ENCODE measurements at regions not wholly inside any gene's neighbourhood (a gene's known extent, or its start where the extent isn't known, plus 50 kb on each side); places are given as distances from the start of the nearest gene placed in this dataset.

DNA sequence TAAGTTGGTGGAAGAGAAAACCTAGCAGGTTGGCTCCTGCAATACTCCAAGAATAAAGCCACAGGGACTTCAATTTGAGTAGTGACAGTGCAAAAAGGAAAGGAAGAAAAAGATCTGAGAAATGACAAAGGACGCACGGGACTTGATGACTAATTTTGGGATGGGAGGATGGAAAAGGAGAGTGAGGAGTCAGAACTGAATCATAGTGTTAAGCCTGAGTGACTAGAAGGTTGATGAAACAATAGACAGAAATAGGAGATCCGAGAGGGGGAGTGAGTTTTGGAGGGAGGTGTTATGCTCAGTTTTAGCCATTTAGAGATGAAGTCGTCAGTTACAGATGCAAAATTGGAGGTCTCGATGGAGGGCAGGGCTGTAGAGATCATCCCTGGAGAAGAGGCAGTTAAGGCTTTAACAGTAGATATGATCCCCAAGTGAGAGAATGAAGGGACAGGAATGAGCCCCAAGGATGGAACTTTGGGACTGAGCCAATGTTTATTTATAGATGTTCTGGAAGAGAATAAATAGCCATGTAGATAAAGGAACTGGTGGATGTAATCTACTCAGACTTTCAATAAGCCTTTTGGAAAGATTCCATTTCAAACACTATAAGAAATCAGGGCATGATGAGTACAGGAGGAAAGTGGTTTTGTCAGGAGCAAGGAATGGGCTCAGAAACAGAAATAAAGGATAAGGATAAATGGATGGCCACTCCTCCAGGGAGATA, 108.9 kb upstream of the NCAM1 start:
- DNase-seq (ENCODE audit: low read depth): no peak

DNA sequence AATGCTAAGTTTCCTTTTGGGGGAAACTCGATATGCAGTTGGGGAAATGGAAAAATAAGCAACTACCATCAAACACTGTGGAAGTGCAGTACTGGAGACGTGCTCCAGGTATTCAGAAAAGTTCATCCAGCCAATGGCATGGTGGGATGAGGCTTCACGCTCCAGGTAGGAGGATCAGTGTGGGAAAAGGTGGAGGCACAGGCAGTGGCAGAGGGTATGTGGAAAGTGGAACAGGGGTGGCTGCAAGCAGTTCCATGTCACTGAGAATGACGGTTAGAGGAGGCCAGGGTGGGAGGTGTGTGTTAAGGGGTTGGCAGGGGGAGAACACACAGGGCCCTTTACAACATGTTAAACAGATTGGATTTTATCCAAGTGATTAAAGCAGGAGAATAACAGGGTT, 105.1 kb upstream of the NCAM1 start:
- no peak for DNase-seq (ENCODE audit: low read depth)

DNA sequence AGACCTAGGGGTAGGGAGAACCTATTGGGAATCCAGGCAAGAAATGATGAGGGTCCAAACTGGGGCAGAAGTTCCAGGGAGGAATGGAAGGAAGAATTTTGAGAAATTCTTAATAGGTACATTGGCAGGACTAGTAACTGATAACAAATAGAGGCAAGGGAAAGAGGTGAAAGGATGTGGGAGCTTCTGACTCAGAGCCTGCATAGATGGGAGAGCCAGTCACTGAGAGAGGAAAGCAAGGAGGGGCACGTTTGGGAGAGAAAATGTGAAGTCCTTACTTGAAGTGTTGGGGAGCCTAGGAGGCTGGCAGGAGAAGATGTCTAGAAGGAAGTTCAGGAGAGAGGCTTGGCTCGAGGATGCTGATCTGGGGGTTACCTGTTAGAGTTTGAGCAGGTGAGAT, 104.6 kb upstream of the NCAM1 start:
- DNase-seq (ENCODE audit: low read depth): no peak

DNA sequence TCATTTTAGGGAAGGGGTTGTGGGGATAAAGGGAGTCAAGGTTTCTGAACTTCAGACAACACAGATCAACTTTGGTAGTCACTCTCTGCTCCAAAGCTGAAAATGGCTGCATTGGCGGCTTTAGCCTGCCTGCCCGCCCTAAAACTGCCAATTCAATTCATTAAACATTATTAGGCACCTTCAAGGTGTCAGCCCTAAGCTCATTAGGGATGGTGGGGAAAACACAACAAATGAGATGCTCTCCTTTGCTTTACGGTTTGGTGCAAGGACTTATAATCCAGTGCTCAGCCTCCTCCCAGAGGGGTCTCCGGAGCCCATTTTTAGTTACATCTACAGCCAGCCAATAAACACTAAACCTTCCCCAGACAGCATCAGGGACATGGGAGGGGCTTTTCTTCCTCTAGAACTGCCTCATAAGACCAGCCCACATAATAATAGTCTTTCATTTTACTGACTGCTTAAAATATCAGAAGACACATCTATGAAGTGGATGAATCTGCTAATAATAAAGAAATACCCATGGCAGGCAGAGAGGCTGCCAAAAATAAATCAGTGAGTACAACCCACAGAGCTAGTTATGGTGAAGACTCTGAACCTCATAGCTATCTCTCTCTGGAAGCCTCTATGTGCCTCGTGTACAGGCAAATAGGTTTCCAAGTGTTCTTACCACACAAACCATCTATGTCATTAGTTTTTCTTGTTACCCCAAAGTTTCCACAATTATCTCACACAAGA, 102.8 kb upstream of the NCAM1 start:
- DNase-seq (ENCODE audit: low read depth): no peak

DNA sequence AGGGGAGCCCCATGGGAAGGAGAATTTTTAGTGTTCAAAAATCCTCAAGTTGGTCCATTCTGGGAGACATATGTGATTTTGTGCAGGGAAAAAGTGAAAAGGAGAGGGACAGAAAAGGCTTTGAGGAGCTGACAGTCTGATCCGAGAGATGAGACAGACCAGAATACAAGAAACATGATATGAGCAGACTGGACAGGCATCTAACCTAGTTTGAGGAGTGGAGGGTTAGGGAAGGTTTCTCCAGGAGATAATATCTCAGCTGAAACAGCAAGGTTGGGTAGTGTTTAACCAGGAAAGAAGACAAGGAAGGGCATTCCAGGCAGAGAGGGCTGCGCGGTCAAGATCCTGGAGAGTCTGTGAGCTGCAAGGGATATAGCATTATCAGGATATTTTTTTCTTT, 101.4 kb upstream of the NCAM1 start:
- no peak for DNase-seq (ENCODE audit: low read depth)

DNA sequence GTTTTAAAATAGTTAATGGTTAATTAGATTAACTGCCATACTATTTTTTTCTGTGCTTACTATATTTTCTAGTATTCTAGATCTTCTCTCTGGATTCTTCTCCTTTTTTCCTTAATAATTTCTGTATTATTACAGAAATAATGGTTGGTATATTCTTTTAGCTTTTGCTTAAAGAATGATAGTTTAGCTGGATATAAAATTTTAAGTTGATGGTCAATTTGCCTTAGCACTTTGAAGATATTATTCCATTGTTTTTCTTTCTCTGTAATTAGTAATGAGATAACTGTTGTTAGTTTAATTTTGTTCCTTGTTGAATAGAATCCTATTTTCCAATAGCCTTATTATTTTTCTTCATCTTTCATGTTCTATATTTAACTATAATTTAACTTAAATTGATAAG, 99.9 kb upstream of the NCAM1 start:
- no peak for DNase-seq (ENCODE audit: low read depth)

DNA sequence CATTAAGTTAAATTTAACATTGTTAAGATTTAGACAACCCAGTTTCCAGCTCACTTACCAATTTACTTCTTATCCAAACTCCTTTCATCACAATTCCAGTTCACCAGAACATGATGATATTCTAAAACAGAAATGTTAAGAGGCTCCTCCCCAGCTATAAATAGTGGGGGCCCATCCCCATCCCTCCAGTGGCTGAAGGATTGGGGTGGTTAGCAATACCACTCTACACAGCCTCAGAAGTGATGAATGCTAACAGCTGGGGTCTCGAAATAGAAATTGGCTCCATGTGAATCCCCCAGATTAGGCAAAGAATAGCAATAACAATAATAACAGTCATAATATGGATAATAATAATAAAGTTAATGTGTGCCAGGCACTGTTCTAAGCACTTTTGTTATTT, 97.9 kb upstream of the NCAM1 start:
- no peak for DNase-seq (ENCODE audit: low read depth)

DNA sequence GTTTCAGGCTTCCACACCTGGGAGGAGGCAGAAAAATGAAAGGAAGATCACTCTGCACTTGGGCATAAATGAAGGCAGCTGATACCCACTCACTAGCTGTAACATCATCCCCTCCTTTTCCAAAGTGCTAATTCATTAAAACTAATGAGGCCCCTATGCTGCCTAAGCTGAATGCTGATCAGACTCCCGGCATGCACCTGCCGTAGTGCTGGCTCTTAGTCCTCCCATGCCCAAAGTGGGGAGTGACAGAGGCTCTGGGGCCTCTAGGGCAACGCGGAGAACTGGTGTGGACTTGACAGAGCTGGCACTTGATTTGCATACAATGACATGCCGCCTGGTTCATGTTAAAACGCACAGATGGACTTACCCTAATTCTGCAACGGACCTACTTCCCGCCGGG, 96.5 kb upstream of the NCAM1 start:
- DNase-seq (ENCODE audit: low read depth): no peak

DNA sequence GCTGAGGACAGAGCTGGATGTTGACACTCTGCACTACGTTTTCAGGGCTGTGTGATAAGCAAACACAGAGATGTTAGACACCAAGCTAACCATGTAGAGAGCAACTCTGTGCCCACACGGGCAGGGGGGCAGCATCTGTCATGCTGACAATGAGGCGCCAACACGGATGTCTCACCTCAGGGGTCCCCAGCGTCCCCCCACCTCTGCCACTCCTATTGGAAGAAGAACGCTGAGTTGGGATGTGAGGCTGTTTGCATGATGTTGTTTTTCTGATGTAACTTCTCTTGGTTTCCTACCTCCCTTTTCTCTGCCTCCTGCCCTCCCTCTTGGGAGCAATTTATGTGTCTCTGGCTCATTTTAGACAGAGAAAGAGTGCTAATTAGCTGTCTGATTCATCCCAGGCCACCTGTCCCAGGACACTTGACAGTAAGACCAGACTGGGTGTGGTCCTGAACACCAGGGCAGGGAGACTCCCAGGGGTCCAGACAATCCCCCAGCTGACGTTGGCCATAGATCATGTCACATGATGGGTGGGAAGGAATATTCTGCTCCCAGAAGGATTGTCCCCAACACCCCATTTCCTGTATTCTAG, 89.2 kb upstream of the NCAM1 start:
- DNase-seq (ENCODE audit: low read depth): no peak

DNA sequence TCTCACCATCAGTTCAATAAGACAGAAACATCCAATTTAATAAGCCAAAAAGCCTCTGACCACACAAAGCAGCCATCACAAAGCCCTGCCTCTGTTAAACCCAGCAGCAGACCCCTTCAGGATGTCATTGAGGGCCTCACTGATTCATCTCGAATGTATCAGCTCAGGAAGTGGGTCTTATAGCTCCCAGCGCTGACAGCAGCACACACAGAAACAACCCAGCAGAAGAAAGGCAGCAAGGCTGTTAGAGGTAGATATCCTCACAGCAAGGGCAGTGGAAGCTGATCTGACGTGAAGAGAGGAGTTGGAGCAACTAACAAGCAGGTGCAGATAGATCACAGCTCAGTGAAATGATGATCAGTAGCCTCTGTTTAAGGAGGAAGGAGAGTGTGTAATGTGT, 86.2 kb upstream of the NCAM1 start:
- DNase-seq (ENCODE audit: low read depth): no peak

DNA sequence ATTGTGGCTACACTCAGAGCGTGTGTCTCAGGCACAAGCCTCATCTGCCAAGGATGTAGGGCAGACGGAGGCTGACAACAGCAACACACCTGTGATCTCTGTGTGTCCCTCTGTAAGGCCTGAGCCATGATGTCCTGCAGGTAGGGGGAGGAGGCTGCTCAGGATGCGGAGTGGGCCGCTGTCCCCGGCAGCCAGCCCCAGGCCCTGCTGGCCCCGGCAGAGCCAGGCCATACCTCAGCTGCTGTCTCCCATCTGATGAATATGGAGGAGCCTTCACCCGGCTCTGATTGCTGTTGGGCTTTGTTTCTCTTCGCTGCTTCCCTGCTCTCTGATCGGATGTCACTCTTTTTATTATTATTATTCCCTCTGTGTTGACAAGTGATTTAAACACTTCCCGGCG, 83.6 kb upstream of the NCAM1 start:
- DNase-seq (ENCODE audit: low read depth): no peak

DNA sequence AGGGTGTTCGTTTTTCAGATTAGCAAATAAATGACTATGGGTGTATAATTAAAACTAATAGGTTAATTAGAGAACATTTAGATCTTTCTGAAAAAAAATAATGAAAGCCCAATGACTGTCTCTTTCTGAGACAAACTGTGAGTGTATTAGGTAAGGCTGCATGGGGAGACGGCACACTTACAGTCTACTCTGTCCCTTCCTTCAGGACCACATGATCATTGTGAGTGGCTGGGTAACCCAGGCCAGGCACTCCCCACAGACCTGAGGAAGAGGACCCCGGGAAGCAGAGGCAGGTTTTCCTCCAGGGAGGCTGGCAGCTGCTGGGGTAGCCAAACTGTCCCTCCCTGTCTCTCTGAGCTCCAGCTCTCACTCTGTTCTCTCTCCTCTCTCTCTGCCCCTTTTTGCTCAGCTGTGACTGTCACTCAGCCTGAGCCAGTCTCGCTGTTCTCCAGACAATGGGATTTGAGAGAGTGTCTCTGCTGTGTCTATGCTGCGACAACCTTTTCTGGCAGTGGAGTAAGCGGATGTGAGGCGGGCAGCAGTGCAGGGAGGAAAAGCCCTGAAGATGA, 83.1 kb upstream of the NCAM1 start:
- no peak for DNase-seq (ENCODE audit: low read depth)

DNA sequence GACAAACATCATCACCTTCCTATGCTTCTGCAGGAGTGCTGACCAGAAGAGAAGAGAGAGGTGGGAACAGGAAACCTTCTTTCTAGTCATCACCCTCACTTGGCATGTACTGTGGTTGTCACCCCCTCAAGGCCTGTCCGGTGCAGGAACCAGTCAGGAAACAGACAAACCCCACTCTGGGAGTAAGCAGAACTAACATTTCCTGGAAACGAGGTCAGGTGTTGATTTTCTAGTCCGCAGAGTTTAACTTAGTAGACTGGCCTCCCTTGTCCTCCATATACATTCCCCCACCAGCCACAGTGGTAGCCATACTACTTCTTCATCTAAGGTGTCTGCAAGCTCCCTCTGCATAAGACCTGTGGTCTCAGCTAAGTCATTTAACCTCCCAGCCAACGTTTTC, 80.7 kb upstream of the NCAM1 start:
- no peak for DNase-seq (ENCODE audit: low read depth)

DNA sequence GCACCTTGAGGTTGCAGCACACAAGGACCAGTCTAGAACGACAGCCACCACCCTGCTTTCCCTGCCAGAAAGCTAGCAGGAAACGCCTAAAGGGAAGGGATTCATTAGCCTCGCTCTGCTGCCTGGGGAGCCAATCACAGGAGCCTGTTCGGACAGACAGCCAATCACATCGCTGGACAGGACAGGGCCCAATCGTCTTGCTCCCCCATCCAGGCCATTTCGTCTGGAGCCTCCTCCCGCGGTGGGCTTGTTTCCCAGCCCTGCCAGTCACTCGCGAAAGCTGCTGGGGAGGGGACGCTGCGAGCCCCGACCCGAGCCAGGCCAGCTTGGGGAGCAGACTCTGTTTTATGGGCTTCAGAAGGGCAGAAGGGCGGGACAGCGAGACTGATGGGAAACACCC, 79.8 kb upstream of the NCAM1 start:
- DNase-seq (ENCODE audit: low read depth): no peak

DNA sequence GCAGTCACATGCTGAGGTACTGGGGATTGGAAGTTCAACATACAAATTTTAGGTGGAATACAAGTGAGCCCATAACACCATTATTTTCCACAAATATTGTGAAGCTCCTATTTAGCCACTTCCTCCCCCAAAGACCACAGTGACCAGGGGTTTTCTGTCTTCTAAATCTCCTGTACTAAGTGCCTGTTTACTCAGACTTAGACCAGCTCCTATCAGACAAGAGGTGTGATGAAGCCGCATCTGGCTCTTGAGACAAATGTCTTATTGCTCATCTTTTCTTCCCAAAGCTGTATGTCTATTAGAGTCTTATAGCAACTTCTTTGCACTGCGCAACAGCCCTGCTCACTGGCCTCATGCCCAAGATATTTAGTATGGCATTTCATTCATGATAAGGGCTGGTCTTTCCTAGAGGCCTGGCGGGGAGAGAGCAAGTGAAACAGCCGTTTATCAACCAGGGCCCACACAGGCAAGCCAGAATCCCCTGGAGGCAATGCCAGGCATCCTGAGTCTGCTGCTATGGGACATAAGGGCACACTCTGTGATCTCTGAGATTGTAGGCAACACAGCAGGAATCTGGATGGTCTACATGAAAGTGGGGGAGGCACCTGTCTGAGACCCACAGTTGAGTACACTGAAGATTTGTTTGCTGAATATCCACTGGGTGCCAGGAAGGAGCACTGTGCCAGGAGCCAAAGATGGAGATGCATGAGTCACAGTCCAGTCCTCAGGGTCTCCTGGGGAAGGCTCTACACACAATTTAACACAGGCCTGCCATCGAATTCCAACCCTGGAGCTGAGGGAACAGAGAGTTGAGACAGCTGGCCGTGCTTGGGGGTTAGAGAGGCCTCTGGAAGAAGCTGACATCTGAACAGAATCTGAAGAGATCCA, 78.5 kb upstream of the NCAM1 start:
- DNase-seq (ENCODE audit: low read depth): no peak

DNA sequence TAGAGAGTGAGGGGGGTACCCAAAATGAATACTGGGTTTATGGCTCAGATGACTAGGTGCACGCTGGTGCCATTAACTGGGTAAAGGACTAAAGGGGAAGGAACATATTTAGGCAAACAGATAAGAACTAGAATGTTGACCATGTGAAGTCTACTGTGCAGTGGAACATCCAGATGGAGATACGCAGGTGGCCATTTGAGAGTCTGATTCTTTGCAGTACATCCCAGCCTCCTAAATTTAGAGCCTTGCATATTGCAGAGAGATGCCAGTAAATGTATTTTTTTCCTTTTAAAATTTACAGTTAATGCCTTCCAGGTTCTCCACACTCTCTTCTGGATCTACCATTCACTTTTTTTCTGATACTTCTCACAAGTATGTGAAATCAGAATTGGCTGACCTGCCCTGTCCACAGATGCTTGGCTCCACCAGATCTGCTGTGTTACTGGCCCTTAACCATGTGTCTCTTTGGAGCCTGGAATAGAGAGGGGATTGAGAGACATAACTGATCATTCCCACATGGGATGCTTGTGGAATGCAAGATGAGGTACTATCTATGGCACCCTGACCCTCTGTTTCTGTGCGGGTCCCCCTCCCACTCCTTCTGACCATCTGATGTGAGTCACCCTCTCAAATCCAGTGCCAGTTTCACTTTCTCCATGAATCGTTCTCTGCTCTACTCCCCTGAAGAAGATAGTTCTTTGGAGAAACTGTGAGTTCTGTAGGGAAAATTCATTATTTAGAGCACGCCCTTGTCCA, 77.0 kb upstream of the NCAM1 start:
- DNase-seq (ENCODE audit: low read depth): no peak

DNA sequence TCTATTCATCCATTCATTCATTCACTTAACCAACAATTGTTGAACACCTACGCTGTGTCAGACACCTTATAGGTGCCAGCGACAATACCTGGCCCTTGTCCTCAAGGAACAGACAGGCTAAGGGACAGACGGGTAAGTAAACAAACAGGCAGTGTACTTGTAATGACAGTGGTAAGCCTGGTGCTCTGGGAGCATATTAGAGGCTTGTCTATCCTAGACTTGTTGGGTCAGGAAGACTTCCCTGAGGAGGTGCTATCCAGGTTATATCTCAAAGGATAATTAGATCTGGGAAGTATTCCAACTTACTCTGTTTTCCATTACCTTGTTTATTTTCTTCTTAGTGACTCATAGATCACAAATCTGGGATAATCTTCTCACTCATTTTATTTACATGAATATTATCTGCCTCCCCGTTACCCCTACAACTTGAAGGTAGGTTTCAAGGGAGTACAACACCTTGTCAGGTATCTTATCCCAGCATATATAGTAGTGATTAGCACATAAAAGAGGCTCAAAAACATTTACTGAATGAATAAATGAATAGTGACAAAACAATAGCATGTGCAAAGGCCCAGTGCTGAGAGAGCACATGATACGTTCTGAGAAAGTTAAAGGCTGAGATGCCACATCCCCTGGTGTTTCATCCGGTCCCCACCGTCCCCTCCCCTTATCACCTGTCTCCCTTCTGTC, 75.3 kb upstream of the NCAM1 start:
- no peak for DNase-seq (ENCODE audit: low read depth)

DNA sequence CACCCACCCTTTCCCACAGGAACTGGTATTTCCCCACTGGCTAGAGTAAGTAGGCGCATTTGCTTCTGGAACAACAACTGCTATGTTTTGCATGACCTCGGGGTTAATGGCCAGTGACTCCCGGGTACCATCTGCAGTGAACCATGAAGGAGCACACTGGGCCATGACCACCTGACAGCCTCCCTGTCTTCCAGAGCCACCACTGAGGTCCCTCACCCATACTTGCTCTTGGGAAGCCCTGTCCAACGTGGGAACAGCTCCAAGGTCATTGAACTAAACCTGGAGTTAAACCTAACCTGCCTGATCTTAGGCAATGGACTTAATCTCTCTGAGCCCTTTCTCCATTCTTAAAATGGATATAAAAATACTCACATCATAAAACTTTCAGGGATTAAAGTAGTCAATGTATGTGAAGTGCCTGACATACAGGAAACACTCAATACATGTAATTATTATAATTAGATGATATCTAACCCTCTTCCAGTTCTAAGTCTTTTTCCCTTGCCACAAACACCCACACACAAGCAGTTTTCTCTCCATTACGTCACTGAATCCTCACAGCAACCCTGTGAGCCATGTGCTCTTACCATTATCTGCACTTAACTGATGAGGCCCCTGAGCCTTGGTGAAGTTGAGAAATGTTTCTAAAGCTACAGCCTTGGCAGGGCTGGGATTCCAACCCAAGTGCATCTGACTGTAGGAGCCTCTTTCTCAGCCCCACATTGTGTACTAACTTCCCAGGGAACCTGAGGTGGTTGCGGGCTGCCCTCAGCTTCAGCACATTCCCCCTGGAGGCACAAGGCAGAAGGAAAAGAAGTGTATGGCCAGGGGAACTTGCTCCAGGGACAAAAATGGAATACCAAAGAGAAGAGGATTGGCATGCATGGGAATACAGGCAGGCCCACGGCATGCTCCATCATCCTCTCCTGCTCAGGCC, 74.5 kb upstream of the NCAM1 start:
- no peak for DNase-seq (ENCODE audit: low read depth)

DNA sequence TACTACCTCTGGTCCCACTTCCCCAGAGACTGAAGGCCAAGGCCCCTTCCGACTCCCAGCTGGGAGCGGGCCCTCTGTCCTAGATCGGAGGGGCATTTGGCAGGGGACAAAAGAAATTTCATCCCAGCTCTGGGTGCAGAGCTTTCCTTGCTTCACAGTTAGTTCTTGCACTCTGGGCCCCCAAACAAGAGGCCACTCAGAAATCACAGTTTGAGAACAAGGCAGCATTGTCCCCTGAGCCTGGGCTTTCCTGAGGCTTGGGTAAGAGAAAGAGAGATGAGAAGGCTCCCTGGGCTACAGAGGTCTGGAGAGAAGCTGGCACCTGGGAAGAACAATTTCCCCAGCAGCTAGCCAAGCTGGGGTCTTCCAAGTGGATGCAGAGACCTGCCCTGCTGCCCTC, 71.8 kb upstream of the NCAM1 start:
- no peak for DNase-seq (ENCODE audit: low read depth)

Measured in stimulated activated CD8-positive, alpha-beta memory T cell treated with anti-CD3 and anti-CD28 coated beads, Interleukin-12 subunit alpha, Interleukin-12 subunit beta, amount 100 ng/mL, for 1 hour (primary cell).